PC-3 (cell line): ENCODE measurements at regions not wholly inside any gene's neighbourhood (a gene's known extent, or its start where the extent isn't known, plus 50 kb on each side); places are given as distances from the start of the nearest gene placed in this dataset.
A peak's percentile ranks its signal among the peaks of the same experiment; 100 is the strongest.

Source experiments
- ATAC-seq: fragments of 200-7000 bp; cut with Tn5 transposase; 2 replicates; pipeline ENCODE4 v1.9.1; 2020; ENCODE audit warnings: mild to moderate bottlenecking, moderate library complexity
- BruUV-seq: library from RNA; stranded (reverse); fragments of 400-500 nt; replicated peaks from 2 replicates; lab custom pipeline; 2021; lab: Mats Ljungman, UMichigan
- CTCF ChIA-PET: fragments of 300-600 bp; sonication (Branson Sonifier 250); formaldehyde crosslinking; loops from one replicate; lab custom pipeline; 2022; ENCODE audit warnings: antibody characterized with exemption; lab: Charles Lee
- POLR2A ChIA-PET: fragments of 300-600 bp; sonication (Branson Sonifier 250); formaldehyde crosslinking; loops from one replicate; lab custom pipeline; 2022; ENCODE audit warnings: antibody characterized with exemption; ENCODE audit not compliant: unreplicated experiment; lab: Charles Lee
- DNase-seq: peaks from one replicate; pipeline ENCODE4 v3.0.0-alpha.2; 2015
- H2AFZ ChIP-seq: fragments of 300-600 bp; sonication (generic); 2 replicates; pipeline ENCODE4 v1.6.0; 2016; ENCODE audit warnings: antibody characterized with exemption, low read length
- H3F3A ChIP-seq: fragments of 300-600 bp; sonication (generic); one replicate; pipeline ENCODE4 v1.6.0; 2017; ENCODE audit warnings: antibody characterized with exemption, low read length, control low read depth, mild to moderate bottlenecking; ENCODE audit not compliant: unreplicated experiment
- H3K27ac ChIP-seq: fragments of 300-600 bp; sonication (generic); 2 replicates; pipeline ENCODE4 v1.5.1; 2016; ENCODE audit warnings: mild to moderate bottlenecking, low read length
- H3K27me3 ChIP-seq: fragments of 300-600 bp; sonication (generic); 2 replicates; pipeline ENCODE4 v1.6.1; 2016; ENCODE audit warnings: low read length, mixed read lengths
- H3K36me3 ChIP-seq: fragments of 300-600 bp; sonication (generic); 2 replicates; pipeline ENCODE4 v1.6.1; 2016; ENCODE audit warnings: low read depth, mixed run types, low read length, mixed read lengths
- H3K4me1 ChIP-seq: fragments of 300-600 bp; sonication (generic); 2 replicates; pipeline ENCODE4 v1.5.1; 2016; ENCODE audit warnings: low read length; ENCODE audit not compliant: insufficient read depth
- H3K4me2 ChIP-seq: fragments of 300-600 bp; sonication (generic); 2 replicates; pipeline ENCODE4 v1.6.0; 2016; ENCODE audit warnings: low read length
- H3K4me3 ChIP-seq: fragments of 300-600 bp; sonication (generic); 2 replicates; pipeline ENCODE4 v1.5.1; 2016; ENCODE audit warnings: mild to moderate bottlenecking, low read length, mixed read lengths
- H3K79me2 ChIP-seq: fragments of 300-600 bp; sonication (generic); 2 replicates; pipeline ENCODE4 v1.6.1; 2017; ENCODE audit warnings: low read length, mixed read lengths
- H3K9ac ChIP-seq: fragments of 300-600 bp; sonication (generic); 2 replicates; pipeline ENCODE4 v1.6.0; 2016; ENCODE audit warnings: mild to moderate bottlenecking, low read length
- H3K9me2 ChIP-seq: fragments of 300-600 bp; sonication (generic); replicated peaks from 2 replicates; pipeline ENCODE4 v1.6.1; 2016; ENCODE audit warnings: mixed run types, low read length, mixed read lengths
- H3K9me3 ChIP-seq: fragments of 300-600 bp; sonication (generic); 2 replicates; pipeline ENCODE4 v1.6.1; 2016; ENCODE audit warnings: low read length, mixed read lengths
- H4K20me1 ChIP-seq: fragments of 300-600 bp; sonication (generic); 2 replicates; pipeline ENCODE4 v1.6.1; 2016; ENCODE audit warnings: low read length, mixed read lengths
- CTCF ChIP-seq: fragments of 300-600 bp; sonication (generic); conservative IDR thresholded peaks from 2 replicates; pipeline ENCODE4 v1.5.1; 2017; ENCODE audit warnings: antibody characterized with exemption, low read depth, mild to moderate bottlenecking, low read length
- EZH2 ChIP-seq: fragments of 300-600 bp; sonication (generic); IDR thresholded peaks from one replicate; pipeline ENCODE4 v1.6.1; 2017; ENCODE audit warnings: antibody characterized with exemption, mild to moderate bottlenecking, low read length; ENCODE audit not compliant: unreplicated experiment
- EZH2phosphoT487 ChIP-seq: fragments of 300-600 bp; sonication (generic); IDR thresholded peaks from 2 replicates; pipeline ENCODE4 v1.6.1; 2018; ENCODE audit warnings: mild to moderate bottlenecking, antibody characterized with exemption, low read length, borderline replicate concordance
- intact Hi-C: fragments of 100-400 bp; cut with micrococcal nuclease; formaldehyde crosslinking; loops from 2 replicates; pipeline ENCODE4 v1.9.0; 2023

GRCh38 chr9:80049096-80049782, 477.5 kb downstream of the TLE4 start:
- ATAC-seq (no peak), DNase-seq (no peak)
- Histone ChIP-seq H3K9ac (no peak overlapping the region), H3K9me3 (no peaks in the 10 kb centered on the region), H3F3A (no peaks in the 10 kb centered on the region), H2AFZ (no peak overlapping the region), H3K27ac (no peak overlapping the region), H4K20me1 (no peaks in the 10 kb centered on the region), H3K36me3 (no peaks in the 10 kb centered on the region), H3K79me2 (no peaks in the 10 kb centered on the region), H3K4me1 (no peaks in the 10 kb centered on the region), H3K4me3 (no peak overlapping the region), H3K4me2 (no peak overlapping the region), H3K9me2 (no peaks in the 10 kb centered on the region), H3K27me3 (no peaks in the 10 kb centered on the region)
- ChIA-PET CTCF (no interaction called here), POLR2A (no interaction called here)
- BruUV-seq: no TSS peak
- intact Hi-C loops: no loop called here
- TF ChIP-seq EZH2phosphoT487: no peak
- TF ChIP-seq EZH2: no peak
- no peak for TF ChIP-seq CTCF

- H3K9me2 ChIP-seq: no peaks in the 10 kb centered on the region
- ATAC-seq (no peak), DNase-seq (no peak)
- intact Hi-C loops: no loop called here
- no peak for TF ChIP-seq EZH2phosphoT487
- TF ChIP-seq CTCF: no peak
- TF ChIP-seq EZH2: no peak
- ChIA-PET POLR2A (no interaction called here), CTCF (interaction anchor here (0.7 kb wide), 1 partner anchor 1146 kb away, joined by 3 read pairs; no protein-coding TSS in a partner anchor)
- H3K36me3 ChIP-seq: no peaks in the 10 kb centered on the region
- H3K9me3 ChIP-seq: no peaks in the 10 kb centered on the region
- H3K27ac ChIP-seq: no peak overlapping the region
- no peaks in the 10 kb centered on the region for H3K4me1 ChIP-seq
- no TSS peak for BruUV-seq
- H3K4me2 ChIP-seq: no peak overlapping the region
- no peak overlapping the region for H3K4me3 ChIP-seq
- no peaks in the 10 kb centered on the region for H3F3A ChIP-seq
- H3K27me3 ChIP-seq: no peaks in the 10 kb centered on the region
- no peaks in the 10 kb centered on the region for H3K79me2 ChIP-seq
- no peaks in the 10 kb centered on the region for H4K20me1 ChIP-seq
- H3K9ac ChIP-seq: no peak overlapping the region
- H2AFZ ChIP-seq: no peak overlapping the region
These were observed 474.7 kb downstream of the TLE4 start for GRCh38 chr9:80046481-80046880.

- ChIA-PET POLR2A (no interaction called here), CTCF (no interaction called here)
- Histone ChIP-seq H3K4me2 (no peak overlapping the region), H2AFZ (0 out of 2 replicates have a peak overlapping the region, but pooled peaks have one; percentile 26), H4K20me1 (no peaks in the 10 kb centered on the region), H3K9ac (no peak overlapping the region), H3F3A (no peaks in the 10 kb centered on the region), H3K4me3 (no peak overlapping the region), H3K9me2 (no peaks in the 10 kb centered on the region), H3K79me2 (no peaks in the 10 kb centered on the region), H3K9me3 (no peaks in the 10 kb centered on the region), H3K27ac (no peak overlapping the region), H3K36me3 (no peaks in the 10 kb centered on the region), H3K4me1 (no peaks in the 10 kb centered on the region), H3K27me3 (no peaks in the 10 kb centered on the region)
- BruUV-seq: no TSS peak
- DNase-seq (peak; percentile 2), ATAC-seq (no peak)
- intact Hi-C loops: no loop called here
- TF ChIP-seq EZH2phosphoT487 (no peak), EZH2 (no peak), CTCF (no peak)
These were observed 470.1 kb downstream of the TLE4 start for GRCh38 chr9:80041821-80042220.
